DMS79 (cell line): ENCODE measurements at regions not wholly inside any gene's neighbourhood (a gene's known extent, or its start where the extent isn't known, plus 50 kb on each side); places are given as distances from the start of the nearest gene placed in this dataset.
"Not testable (repeated sequence)": the region's sequence is repeated elsewhere in the genome, so short reads cannot be mapped to it uniquely, and the experiment has no call there.

Experiments
- DNase-seq: peaks from one replicate; lab custom pipeline; 2025; lab: John Stamatoyannopoulos, UW

GRCh38 chr21:15119486-15119885 is 54.7 kb upstream of the NRIP1 start:
- DNase-seq, result no peak

DNA sequence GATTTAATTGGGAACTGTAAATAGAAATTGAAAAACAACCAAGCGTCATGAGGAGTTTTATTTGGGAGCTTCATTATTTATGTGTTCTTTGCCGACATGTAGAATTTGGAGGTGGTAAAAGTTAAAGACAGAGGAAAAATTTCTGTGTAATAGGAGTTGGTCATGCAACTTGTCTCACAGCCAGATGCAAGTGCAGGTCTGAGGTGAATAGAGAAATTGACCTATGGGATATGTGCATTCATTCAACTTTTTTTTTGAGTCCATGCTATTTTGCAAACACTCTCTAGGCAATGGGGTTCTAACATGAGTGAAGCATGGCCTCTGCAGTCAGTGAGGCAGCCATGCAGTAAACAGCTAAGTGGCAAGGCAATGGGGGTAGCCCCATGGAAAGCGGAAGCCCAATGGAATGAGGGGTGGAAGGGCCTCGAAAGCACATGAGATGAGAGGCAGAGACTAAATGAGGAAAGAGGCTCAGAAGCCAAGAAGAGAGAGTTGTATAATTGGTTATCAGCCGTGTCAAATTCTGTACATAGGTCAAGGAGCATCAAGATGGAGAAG is 56.4 kb upstream of the NRIP1 start:
- no peak for DNase-seq

DNA sequence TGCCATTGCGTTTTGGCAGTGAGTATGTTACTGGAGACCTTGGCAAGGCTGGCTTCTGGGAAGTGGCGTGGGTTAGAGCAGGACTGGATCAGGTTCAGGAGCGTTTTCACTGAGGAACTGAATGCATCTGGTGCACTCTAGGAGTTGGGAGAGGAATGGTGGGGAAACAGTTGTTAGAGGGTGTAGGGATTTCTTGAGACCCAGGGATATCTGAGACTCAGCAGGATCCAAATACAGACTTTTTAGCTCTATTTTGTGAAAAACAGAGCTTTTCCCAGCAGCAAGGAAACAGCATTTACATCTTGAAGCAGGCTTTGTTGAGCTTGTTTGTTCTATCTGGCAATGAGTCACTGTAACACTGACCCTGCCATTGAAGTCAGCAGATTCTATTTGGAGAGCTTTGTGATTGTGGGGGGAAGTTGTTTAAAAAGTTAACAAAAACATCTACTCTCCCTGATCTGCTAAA is 56.9 kb upstream of the NRIP1 start:
- no peak for DNase-seq

DNA sequence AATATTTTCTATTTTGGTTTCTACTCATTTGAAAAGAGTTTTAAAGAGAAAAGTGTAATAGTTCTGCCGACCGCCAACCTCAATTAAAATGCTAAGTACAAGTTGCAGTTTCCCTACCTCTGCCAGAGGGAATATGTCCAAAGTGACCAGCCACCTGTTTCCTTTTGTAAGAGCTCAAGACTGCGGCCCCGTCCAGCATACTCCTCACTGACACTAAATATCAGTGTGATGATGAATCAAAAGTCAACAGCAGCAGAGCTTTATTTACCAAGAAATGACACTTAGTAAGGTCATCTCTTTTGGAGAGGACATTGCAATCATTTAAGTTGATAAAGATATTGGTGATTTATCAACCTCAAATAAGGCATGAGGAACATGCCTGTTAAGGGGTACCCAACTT is 57.4 kb upstream of the NRIP1 start:
- no peak for DNase-seq

- DNase-seq, result no peak
These were observed 59.9 kb upstream of the NRIP1 start for GRCh38 chr21:15124731-15125130.

- no peak for DNase-seq
These were observed 62.1 kb upstream of the NRIP1 start for GRCh38 chr21:15126948-15127347.

- no peak for DNase-seq
These were observed 62.6 kb upstream of the NRIP1 start for GRCh38 chr21:15127437-15127836.

DNA sequence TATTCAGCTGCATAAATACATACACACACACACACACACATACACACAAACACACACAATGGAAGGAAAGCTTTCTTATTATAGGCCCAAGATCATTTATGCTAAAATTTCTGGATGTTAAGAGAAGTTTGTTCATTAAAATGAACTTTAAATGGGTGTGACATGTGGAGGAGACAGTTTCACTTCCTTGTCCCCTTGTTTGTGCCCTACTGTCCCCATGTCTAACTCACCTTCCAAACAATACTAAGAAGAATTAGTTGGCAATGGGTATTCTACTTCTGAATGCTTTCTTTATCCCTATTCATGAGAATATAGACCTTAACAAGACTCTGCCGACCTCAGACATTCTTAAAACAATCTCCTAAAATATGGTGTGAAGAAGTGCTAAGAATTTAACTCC is 63.5 kb upstream of the NRIP1 start:
- DNase-seq, result no peak

GRCh38 chr21:15128714-15129113 is 63.9 kb upstream of the NRIP1 start:
- not testable (repeated sequence) for DNase-seq

GRCh38 chr21:15130326-15130725 is 65.5 kb upstream of the NRIP1 start:
- no peak for DNase-seq

GRCh38 chr21:15130751-15131150 is 66.0 kb upstream of the NRIP1 start:
- no peak for DNase-seq

DNA sequence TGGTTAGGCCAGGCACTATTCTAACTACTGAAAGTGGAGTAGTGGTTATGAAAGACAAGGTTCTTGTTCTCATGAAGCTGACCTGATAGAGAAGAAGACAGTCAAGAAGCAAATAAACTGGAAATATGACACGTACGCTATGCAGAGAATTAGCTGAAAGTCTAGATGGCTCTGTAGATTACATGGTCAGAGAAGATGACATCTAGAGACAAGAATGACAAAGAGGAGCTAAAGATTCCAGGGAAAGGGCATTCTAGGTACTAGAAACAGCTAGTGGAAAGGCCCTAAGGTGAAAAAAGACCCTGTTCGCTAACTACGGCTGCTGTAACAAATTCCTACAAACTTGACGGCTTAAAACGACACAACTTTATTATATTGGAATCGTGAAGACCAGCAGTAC is 68.0 kb upstream of the NRIP1 start:
- DNase-seq, result no peak

GRCh38 chr21:15134701-15135470 is 70.1 kb upstream of the NRIP1 start:
- DNase-seq, result no peak

DNA sequence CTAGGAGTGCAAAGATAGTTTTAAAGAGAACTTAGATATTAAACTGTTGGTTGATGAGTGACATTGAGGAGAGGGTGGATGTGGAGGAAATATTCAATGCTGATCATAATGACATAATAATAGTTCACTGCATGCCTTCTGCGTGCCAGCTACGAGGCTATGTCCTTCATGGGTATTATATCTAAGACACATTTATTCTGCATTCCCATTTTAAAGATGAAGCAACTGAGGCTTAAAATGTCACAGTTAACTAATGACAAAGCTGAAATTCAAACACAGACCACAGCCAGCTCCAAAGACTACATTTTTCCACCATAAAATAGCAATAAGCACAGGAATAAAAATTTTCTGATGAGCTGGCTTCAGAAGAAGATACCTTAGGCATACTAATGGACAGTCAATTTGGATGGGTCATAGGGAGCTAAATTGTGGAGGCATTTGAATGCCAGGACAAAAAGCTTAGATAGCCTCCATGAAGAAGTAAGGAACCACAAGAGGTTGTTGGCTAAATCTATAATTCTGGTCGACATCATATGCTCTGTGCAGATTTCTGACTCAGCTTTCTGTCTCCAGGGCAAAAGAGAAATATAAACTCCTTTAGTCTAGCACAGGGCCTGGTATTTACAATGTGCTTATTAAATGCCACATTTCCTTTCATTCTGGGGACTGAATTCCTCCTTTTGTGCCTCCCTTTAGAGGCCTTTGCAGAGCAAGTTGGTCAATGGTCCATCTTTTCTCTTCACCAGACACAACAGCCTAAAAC is 71.2 kb upstream of the NRIP1 start:
- no peak for DNase-seq

GRCh38 chr21:15138490-15138889 is 73.7 kb upstream of the NRIP1 start:
- no peak for DNase-seq

GRCh38 chr21:15139898-15140297 is 75.1 kb upstream of the NRIP1 start:
- DNase-seq, result no peak

GRCh38 chr21:15140321-15141019 is 75.7 kb upstream of the NRIP1 start:
- no peak for DNase-seq

- no peak for DNase-seq
These were observed 76.6 kb upstream of the NRIP1 start for GRCh38 chr21:15141261-15141970.

DNA sequence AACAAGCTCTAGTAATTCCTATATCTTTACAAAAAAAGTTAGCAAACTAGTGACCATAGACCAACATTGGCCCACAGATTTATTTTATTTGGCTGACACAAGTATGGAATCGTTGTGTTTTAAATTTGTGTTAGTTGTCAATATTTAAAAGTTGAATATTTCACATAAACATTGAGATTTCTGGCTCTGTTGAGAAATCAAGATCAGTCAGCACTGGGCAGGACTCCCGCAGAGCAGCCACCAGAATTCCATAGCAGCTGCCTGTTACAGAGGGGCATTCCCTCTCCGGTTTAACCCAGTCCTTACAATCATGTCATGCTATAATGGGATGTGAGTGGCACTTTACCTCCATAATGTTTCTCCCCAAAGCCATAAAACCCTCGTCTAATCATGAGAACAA is 79.2 kb upstream of the NRIP1 start:
- no peak for DNase-seq

DNA sequence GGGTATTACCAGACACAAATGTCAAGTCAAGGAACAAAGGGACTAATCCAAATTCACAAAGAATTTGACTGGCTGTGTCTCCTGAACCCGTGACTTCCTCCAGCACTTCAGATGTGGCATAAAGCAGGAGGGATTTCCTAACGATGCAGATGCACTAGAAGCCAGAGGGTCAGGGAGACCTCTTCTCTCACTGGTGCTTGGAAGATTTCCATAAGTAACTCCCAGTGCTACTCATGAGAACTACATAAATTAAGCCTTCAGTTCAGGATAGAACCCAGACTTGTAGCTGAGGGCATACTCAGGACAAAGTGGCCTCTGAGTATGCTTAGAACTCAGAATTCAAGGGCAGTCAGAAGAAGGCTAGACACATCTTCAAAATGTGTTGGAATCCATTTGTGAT is 83.6 kb upstream of the NRIP1 start:
- DNase-seq, result no peak

- no peak for DNase-seq
These were observed 84.9 kb upstream of the NRIP1 start for GRCh38 chr21:15149600-15150224.
